ENCODE measurements at regions not wholly inside any gene's neighbourhood (a gene's known extent, or its start where the extent isn't known, plus 50 kb on each side); places are given as distances from the start of the nearest gene placed in this dataset.

DNA sequence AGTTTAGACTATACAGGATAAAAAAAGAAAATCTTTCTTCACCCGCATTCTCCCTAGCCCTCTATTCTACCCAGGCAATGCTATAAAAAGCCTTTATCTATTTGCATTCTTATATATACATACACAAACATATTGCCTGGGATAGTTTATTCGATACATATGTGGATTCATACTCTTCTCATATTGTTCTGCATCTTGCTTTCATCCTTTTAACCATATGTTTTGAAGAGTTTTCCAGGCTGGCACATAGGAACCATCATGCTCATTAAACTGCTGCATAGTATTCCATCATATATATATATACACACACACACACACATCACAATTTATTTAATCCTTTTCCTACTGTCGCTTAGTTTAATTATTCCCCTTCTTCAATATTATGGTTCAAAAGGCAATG, 461.2 kb downstream of the NTRK2 start:
- TF ChIP-seq, protein P1, sequence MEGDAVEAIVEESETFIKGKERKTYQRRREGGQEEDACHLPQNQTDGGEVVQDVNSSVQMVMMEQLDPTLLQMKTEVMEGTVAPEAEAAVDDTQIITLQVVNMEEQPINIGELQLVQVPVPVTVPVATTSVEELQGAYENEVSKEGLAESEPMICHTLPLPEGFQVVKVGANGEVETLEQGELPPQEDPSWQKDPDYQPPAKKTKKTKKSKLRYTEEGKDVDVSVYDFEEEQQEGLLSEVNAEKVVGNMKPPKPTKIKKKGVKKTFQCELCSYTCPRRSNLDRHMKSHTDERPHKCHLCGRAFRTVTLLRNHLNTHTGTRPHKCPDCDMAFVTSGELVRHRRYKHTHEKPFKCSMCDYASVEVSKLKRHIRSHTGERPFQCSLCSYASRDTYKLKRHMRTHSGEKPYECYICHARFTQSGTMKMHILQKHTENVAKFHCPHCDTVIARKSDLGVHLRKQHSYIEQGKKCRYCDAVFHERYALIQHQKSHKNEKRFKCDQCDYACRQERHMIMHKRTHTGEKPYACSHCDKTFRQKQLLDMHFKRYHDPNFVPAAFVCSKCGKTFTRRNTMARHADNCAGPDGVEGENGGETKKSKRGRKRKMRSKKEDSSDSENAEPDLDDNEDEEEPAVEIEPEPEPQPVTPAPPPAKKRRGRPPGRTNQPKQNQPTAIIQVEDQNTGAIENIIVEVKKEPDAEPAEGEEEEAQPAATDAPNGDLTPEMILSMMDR (IDR thresholded peaks at IDR 0.05; ENCODE audit: borderline replicate concordance, insufficient read depth, low read depth, low read length) = no peak

DNA sequence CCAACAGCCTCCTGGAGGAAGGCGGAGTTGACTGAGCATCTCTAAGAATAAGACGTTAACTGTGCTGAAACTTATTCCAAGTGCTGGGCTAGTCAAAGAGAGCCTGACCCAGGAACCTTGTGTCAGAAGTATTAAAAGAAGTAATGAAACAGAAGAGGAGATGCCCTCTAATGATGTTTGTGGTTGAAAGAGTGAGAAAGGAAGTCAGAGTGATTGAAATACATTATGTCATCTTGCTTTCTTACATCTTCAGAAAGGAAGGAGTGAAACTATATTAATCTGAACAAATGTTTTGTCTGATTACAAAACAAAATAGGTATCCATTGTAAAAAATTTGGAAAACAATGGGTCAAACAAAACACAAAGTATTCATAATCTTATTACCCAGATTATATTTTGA, 460.7 kb downstream of the NTRK2 start:
- TF ChIP-seq, protein P1 (IDR thresholded peaks at IDR 0.05; ENCODE audit: borderline replicate concordance, insufficient read depth, low read depth, low read length) = no peak
- H3K4me3 ChIP-seq (ENCODE audit: low read depth, low read length) = no peak overlapping the region

More for the DNA sequence above, 461.2 kb downstream of the NTRK2 start:
- no peak overlapping the region for H3K4me3 ChIP-seq (ENCODE audit: low read depth, low read length)

DNA sequence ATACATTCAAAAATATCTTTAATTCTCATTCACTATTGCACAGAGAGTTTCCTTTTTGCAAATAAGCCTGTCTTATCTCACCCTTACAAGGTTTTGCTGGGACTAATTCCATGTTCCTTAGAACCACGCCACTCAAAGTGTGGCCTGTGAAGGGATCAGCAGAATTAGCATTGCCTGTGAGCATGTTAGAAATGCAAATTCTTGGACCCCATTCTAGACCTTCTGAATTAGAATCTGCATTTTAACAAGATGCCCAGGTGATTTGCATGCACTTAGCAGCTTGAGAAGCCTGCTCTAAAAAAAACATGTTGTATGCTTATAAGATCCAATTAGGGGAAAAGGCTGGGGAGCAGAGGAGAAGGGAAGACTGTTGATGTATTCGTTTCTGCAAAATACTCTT, 460.0 kb downstream of the NTRK2 start:
- TF ChIP-seq, protein P1 (IDR thresholded peaks at IDR 0.05; ENCODE audit: borderline replicate concordance, insufficient read depth, low read depth, low read length) = no peak
- no peak overlapping the region for H3K4me3 ChIP-seq (ENCODE audit: low read depth, low read length)

DNA sequence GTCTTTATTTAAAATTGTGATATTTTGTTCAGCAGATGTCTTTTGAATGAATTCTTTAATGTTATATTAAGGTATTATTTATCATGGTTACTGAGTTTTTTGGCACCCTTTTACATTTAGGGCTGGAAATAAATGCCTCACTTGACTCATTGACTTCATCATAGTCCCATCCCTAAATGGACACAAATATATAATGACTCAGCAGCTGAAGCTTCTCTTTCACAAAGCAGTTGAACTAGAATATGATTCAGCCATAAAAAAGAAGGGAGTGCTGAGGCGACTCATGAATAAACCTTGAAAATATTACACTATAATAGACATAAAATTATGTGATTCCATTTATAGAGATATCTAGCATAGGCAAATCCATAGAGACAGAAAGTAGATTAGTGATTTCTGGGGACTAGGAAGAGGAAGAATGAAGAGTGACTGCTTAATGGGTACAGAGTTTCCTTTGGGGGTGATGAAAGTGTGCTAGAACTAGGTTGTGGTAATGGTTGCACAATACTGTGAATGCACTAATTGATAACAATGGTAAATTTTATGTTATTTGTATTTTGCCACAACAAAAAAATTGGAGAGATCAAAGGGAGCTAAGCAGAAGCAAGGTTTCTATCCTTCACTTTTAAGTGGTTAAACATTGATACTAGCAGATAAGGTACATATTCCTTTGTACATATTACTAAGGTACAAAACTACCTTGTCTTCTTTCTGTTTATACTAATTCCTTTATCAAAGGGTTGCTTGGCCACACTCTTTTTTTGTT, 449.6 kb downstream of the NTRK2 start:
- TF ChIP-seq, protein P1 (IDR thresholded peaks at IDR 0.05; ENCODE audit: borderline replicate concordance, insufficient read depth, low read depth, low read length) = no peak
- no peak overlapping the region for H3K4me3 ChIP-seq (ENCODE audit: low read depth, low read length)

DNA sequence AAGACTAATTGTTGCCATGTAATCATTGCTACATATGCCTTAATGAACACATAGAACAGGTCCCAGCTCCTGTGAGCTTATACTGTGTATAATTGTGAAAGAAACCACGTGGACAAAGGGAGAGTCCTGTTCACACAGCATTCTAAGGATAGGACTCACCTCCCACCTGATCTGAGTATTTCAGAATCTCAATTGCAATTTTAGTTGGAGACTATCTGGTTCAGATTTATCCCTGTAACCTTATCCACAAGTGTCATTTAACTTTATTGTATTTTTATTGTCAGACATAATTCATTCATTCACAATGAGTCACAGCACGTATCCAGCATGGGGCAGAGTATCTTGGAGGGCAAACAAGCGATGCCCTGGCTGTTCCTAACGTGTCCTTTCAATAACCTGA, 448.3 kb downstream of the NTRK2 start:
- TF ChIP-seq, protein P1 (IDR thresholded peaks at IDR 0.05; ENCODE audit: borderline replicate concordance, insufficient read depth, low read depth, low read length) = no peak
- H3K4me3 ChIP-seq (ENCODE audit: low read depth, low read length) = no peak overlapping the region

DNA sequence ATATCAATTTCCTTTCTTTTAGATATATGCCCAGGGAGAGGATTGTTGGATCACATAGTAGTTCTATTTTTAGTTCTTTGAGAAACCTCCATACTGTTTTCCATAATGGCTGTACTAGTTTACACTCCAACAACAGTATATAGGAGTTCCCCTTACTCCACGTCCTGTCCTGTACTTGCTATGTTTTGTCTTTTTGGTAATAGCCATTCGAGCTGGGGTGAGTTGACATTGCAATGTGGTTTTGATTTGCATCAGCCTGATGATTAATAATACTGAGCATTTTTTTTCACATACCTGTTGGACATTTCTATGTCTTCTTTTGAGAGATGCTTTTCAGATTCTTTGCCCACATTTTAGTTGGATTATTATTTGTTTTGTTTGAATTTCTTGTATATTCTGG, 445.9 kb downstream of the NTRK2 start:
- TF ChIP-seq, protein P1 (IDR thresholded peaks at IDR 0.05; ENCODE audit: borderline replicate concordance, insufficient read depth, low read depth, low read length) = no peak

DNA sequence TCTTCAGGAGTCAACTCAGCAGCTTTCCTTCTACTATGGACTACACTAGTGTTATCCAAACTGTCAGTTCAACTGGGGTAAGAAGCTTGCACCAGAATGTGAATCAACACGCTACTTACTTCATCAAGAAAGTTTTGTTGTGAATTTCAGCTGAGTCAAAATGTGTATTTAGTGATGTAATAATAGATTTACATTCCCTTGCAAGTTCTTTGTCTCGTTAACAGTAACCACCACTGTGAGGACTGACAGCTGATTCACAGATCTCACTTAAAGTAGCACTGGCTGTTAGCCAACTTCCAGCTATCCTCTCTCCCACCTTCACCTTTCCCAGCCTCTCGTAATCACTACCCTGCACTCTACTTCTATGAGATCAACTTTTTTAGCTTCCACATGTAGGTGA, 445.3 kb downstream of the NTRK2 start:
- TF ChIP-seq, protein P1 (IDR thresholded peaks at IDR 0.05; ENCODE audit: borderline replicate concordance, insufficient read depth, low read depth, low read length) = no peak
- no peak overlapping the region for H3K4me3 ChIP-seq (ENCODE audit: low read depth, low read length)

More for the DNA sequence above, 445.9 kb downstream of the NTRK2 start:
- H3K4me3 ChIP-seq (ENCODE audit: low read depth, low read length) = no peak overlapping the region

All from GM12875 (cell line).